Right cardiac atrium (tissue), 5 donors: ENCODE measurements at regions not wholly inside any gene's neighbourhood (a gene's known extent, or its start where the extent isn't known, plus 50 kb on each side); places are given as distances from the start of the nearest gene placed in this dataset.

Experiments used
- ATAC-seq, 2 donors: fragments of 200-7000 bp; cut with Tn5 transposase; one replicate each; pipeline versions ENCODE4 v1.8.0 to v1.9.1; 2020; ENCODE audit warnings: moderate library complexity in 2 of 2, mild to moderate bottlenecking in 1 of 2
- DNase-seq, 3 donors: peaks; one replicate each; pipeline ENCODE4 v3.0.0-alpha.2; 2020
- H3K27ac ChIP-seq: one replicate; pipeline ENCODE4 v1.5.1; 2013; ENCODE audit warnings: mild to moderate bottlenecking, low read length, control low read depth, moderate library complexity
- H3K27me3 ChIP-seq: one replicate; pipeline ENCODE4 v1.6.1; 2013; ENCODE audit not compliant: control insufficient read depth, insufficient read depth
- H3K4me1 ChIP-seq: one replicate; pipeline ENCODE4 v1.6.1; 2013; ENCODE audit warnings: low read length; ENCODE audit not compliant: control insufficient read depth, insufficient read depth
- H3K4me3 ChIP-seq: one replicate; pipeline ENCODE4 v1.5.1; 2013; ENCODE audit warnings: low read length, control low read depth
- H3K9me3 ChIP-seq: one replicate; pipeline ENCODE4 v1.6.1; 2013; ENCODE audit warnings: low read length; ENCODE audit not compliant: control insufficient read depth
- whole genome bisulfite sequencing: extraction: QIAGEN DNeasy Blood & Tissue Kit; methylation state at CpG from one replicate; pipeline ENCODE4 v1.1.7; 2013; 5-methylcytosine and 5-hydroxymethylcytosine counted together
- intact Hi-C, 4 donors: fragments of 100-400 bp; cut with DNase I; formaldehyde crosslinking; loops; one replicate each; pipeline versions ENCODE4 v1.11.0 to v1.14.0; 2022 to 2023
- donor health status: healthy with polysubstance abuse.
- donor health status: DM: no; HTN: yes; CAD: no.
- donor health status: DM: no; HTN: no; CAD: no.
- donor health status: DM: no; HTN: yes; CAD: no; lungs with severe emphysema.
- donor health status: DM: yes; HTN: yes; CAD: no.

DNA sequence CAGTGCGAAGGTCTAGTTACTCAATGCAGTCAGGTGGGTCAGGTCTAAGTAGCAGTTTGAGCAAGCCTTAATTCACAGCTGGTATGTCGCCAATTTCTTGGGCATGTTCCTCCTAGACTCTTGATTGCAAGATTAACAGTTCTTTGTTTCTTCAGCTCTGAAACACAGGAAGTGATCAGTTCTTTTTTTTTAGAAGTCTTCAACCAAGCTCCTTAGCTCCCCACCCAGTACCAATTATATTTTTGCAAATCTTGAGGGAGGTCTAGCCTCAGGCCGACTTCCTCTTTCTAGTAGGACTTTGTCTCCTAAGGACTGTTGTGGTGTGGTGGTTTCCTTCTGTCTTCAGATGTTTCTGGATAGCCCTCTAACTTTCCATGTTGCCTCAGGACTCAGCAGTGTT lies 2054.2 kb downstream of the MAT2B start:
- ATAC-seq (no peak), DNase-seq (no peak)
- H3K4me1 ChIP-seq = no peaks in the 10 kb centered on the region
- intact Hi-C loops = no loop called here
- no peak overlapping the region for H3K27ac ChIP-seq
- H3K27me3 ChIP-seq = no peaks in the 10 kb centered on the region
- WGBS = 85% methylated on average over 3 of the region's 3 CpGs
- H3K9me3 ChIP-seq = no peaks in the 10 kb centered on the region
- H3K4me3 ChIP-seq = no peak overlapping the region

DNA sequence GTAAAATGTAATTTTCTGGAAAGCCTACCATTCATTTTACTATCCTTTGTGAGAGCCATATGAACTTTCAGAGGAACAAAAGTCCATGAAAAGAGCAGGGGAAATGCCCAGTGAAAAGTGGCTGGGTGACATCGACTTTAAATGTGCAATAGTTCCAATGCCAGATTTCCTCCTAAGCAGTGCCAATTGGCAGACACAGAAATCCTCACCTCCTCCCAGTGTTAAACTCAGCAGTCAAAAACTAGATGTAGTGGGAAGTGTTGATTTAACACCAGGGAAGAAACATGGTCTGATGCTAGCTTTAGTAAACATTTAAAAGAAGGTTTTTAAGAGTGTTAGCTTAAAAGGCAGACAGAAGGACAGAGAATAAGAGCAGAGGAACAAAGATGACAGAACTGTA lies 2055.2 kb downstream of the MAT2B start:
- H3K27ac ChIP-seq = no peak overlapping the region
- H3K27me3 ChIP-seq = no peaks in the 10 kb centered on the region
- WGBS = 28% methylated on average over 1 of the region's 1 CpG
- H3K4me1 ChIP-seq = no peaks in the 10 kb centered on the region
- DNase-seq (no peak), ATAC-seq (no peak)
- H3K4me3 ChIP-seq = no peak overlapping the region
- no peaks in the 10 kb centered on the region for H3K9me3 ChIP-seq
- intact Hi-C loops = no loop called here

DNA sequence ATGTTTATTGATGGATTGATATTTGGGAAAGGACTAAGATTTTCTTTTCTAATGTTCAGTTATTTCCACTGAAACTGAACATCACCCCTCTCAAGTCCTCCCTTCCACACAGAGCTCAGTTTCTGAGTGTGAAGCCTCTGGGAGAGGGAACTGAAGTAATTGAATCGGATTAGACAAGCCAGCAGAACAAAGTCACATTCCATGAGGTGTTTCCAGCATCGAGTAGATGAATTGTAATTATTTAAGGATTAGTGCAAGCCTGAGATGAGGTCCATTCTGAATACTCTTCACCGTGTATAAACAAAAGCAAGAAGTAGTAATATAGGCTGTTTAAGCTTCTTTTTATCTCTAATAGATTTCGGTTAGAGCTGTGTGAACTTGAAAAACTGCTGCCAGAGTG lies 2060.5 kb downstream of the MAT2B start:
- Histone ChIP-seq H3K27me3 (no peaks in the 10 kb centered on the region), H3K9me3 (no peaks in the 10 kb centered on the region), H3K4me3 (no peak overlapping the region), H3K27ac (no peak overlapping the region), H3K4me1 (no peaks in the 10 kb centered on the region)
- no peak for ATAC-seq
- no peak for DNase-seq
- intact Hi-C loops = no loop called here
- WGBS = 48% methylated on average over 4 of the region's 4 CpGs

DNA sequence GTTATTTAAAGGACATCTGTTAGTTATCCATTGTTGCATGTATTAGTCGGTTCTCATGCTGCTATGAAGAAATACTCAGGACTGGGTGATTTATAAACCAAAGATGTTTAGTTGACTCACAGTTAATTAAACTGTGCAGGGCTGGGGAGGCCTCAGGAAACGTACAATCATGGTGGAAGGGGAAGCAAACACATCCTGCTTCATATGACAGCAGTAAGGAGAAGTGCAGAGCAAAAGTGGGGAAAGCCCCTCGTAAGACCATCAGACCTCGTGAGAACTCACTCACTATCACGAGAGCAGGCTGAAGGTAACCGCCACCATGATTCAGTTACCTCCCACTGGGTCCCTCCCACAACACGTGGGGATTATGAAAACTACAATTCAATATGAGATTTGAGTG lies 2064.1 kb downstream of the MAT2B start:
- Histone ChIP-seq H3K4me1 (peaks cover 2% of the 10 kb centered on the region), H3K27me3 (no peaks in the 10 kb centered on the region), H3K4me3 (no peak overlapping the region), H3K9me3 (no peaks in the 10 kb centered on the region), H3K27ac (no peak overlapping the region)
- ATAC-seq (no peak), DNase-seq (no peak)
- intact Hi-C loops = no loop called here
- 75% methylated on average over 7 of the region's 7 CpGs for WGBS

DNA sequence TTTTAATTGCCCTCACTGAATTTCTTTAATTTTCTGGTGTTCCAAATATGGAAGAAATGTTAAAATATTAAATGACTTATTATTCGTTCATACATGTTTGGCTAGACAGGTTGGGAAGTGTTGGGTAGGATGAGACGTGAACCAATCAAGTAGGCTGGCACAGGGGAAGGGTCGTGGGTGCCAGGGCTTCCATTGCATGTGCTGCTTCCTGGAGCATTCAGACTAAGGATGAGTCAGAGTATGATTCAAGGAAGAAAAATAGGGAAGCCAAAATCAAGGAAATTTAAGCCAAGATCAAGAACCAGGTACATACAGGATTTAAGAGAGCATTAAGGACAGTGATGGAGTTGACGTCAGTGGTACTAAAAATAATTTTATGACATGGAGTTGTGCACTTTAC lies 2068.0 kb downstream of the MAT2B start:
- Histone ChIP-seq H3K4me1 (peaks cover 2% of the 10 kb centered on the region), H3K27ac (no peak overlapping the region), H3K4me3 (no peak overlapping the region), H3K9me3 (no peaks in the 10 kb centered on the region), H3K27me3 (no peaks in the 10 kb centered on the region)
- 62% methylated on average over 4 of the region's 4 CpGs for WGBS
- no peak for ATAC-seq
- DNase-seq = no peak
- intact Hi-C loops = no loop called here

DNA sequence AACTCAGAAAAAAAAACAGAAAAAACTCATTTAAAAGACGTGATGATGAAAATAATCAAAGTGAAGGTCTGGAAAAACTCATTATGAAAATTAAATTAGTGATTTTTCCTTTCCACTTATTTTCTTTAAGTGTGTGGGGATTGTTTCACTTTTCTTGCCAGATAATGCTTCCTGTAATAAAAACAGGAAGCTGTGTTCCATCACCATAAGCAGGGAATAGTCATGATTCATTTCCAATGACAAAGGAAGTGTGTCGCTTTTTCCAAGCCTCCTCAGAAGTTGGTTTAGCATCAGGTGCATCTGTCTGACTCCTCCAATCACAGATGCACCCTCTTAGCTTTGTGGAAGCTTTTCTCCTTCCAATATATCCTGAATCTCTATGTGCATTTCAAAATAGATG lies 2068.7 kb downstream of the MAT2B start:
- ATAC-seq = no peak
- Histone ChIP-seq H3K4me3 (no peak overlapping the region), H3K27me3 (no peaks in the 10 kb centered on the region), H3K27ac (no peak overlapping the region), H3K9me3 (no peaks in the 10 kb centered on the region), H3K4me1 (peaks cover 2% of the 10 kb centered on the region)
- 50% methylated on average over 2 of the region's 2 CpGs for WGBS
- no peak for DNase-seq
- intact Hi-C loops = no loop called here

DNA sequence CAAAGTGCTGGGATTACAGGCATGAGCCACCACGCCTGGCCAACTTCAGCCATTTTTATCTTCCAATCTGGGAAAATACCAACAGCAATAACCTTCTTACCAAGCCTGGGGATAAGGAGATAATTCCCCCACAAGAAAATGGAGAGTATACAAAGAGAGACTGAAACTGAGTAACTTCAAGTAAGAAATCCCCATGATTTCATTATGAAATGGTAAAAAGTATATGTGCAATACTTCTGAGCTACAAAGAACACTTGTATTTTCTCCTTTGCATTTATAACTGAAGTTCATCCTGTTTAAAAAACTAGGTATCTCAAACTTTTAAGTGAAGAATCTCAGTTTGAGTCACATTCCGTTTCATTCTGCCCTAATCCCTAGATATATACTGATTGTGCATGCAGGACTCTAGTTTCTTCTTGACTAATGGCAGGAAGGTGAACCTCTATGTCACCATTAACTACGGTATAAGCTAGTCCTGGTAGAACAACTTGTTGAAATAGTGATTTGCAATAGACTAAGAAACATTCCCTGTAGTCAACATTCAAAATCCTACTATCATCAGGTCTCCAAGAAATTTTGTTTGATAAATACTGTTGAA lies 2071.4 kb downstream of the MAT2B start:
- WGBS = 84% methylated on average over 3 of the region's 3 CpGs
- H3K27ac ChIP-seq = no peak overlapping the region
- no peak for DNase-seq
- H3K9me3 ChIP-seq = no peaks in the 10 kb centered on the region
- no peaks in the 10 kb centered on the region for H3K27me3 ChIP-seq
- no peak overlapping the region for H3K4me3 ChIP-seq
- ATAC-seq = no peak
- intact Hi-C loops = no loop called here
- peaks cover 2% of the 10 kb centered on the region for H3K4me1 ChIP-seq

DNA sequence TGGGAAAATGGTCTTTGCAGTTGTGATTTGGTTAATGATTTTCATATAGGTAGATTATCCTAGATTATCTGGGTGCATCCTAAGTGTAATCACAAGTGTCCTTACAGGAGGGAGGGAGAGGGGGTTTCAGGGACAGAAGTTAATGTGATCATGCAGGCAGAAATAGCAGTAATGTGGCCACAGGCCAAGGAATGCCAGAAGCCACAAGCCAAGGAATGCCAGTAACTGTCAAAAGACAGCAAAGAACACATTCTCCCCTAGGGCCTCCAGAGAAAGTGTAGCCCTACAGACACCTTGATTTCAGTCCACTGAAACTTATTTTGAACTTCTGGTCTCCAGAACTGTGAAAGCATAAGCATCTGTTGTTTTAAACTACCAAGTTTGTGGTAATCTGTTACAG lies 2074.5 kb downstream of the MAT2B start:
- no peak for ATAC-seq
- Histone ChIP-seq H3K27ac (no peak overlapping the region), H3K9me3 (no peaks in the 10 kb centered on the region), H3K4me1 (no peaks in the 10 kb centered on the region), H3K27me3 (no peaks in the 10 kb centered on the region), H3K4me3 (no peak overlapping the region)
- no peak for DNase-seq
- intact Hi-C loops = no loop called here

DNA sequence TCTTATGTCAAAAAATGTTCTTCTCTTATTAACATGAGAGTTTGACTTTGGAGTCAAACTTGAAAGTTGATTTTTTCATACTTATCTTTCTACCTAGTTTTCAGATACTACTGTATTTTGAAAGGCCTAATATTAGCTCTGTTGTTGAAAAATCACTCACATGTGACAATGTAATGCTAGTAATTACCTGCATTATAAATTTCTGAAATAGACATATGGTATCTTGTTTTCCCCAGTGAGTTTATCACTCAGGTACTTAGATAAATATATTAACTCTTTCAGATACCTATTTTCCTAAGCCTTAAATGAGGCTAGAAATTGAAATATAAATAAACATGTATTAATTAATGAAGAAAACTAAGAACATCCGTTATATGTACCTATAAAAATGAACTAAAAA lies 2089.3 kb downstream of the MAT2B start:
- DNase-seq = no peak
- Histone ChIP-seq H3K27ac (no peak overlapping the region), H3K9me3 (no peaks in the 10 kb centered on the region), H3K4me3 (no peak overlapping the region), H3K4me1 (no peaks in the 10 kb centered on the region), H3K27me3 (no peaks in the 10 kb centered on the region)
- no peak for ATAC-seq
- intact Hi-C loops = no loop called here
- 79% methylated on average over 1 of the region's 1 CpG for WGBS

DNA sequence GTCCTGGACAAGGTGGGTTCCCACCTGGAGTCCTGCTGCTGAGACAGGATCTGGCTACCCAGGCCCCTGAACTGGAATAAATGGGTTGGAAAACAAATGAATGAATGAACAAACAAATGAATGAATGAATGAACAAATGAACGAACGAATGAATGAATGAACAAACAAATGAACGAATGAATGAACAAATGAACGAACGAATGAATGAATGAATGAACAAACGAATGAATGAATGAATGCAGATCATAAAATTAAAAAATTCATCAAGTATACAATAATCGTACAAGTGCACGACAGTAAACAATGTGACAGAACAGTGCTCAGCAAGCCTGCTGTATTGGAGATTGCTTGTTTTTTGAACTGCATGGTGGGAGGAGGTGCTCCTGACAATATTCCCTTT lies 2097.1 kb downstream of the MAT2B start:
- 70% methylated on average over 8 of the region's 8 CpGs for WGBS
- no peak for ATAC-seq
- H3K27ac ChIP-seq = no peak overlapping the region
- no peak for DNase-seq
- H3K27me3 ChIP-seq = no peaks in the 10 kb centered on the region
- H3K4me3 ChIP-seq = no peak overlapping the region
- no peaks in the 10 kb centered on the region for H3K4me1 ChIP-seq
- intact Hi-C loops = no loop called here
- no peaks in the 10 kb centered on the region for H3K9me3 ChIP-seq

DNA sequence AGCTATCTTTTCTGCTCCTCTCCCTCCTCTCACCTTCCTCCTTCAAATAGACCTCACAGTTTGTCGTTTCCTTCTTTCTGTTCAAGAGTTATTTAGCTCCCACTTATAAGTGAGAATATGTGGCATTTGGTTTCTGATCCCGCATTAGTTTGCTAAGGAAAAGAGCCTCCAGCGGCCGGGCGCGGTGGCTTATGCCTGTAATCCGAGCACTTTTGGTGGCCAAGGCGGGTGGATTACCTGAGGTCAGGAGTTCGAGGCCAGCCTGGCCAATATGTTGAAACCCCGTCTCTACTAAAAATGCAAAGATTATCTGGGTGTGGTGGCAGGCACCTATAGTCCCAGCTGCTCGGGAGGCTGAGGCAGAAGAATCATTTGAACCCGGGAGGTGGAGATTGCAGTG lies 2101.6 kb downstream of the MAT2B start:
- 95% methylated on average over 12 of the region's 12 CpGs for WGBS
- no peaks in the 10 kb centered on the region for H3K27me3 ChIP-seq
- no peaks in the 10 kb centered on the region for H3K4me1 ChIP-seq
- no peaks in the 10 kb centered on the region for H3K9me3 ChIP-seq
- DNase-seq = no peak
- intact Hi-C loops = no loop called here
- no peak overlapping the region for H3K4me3 ChIP-seq
- no peak overlapping the region for H3K27ac ChIP-seq
- no peak for ATAC-seq

DNA sequence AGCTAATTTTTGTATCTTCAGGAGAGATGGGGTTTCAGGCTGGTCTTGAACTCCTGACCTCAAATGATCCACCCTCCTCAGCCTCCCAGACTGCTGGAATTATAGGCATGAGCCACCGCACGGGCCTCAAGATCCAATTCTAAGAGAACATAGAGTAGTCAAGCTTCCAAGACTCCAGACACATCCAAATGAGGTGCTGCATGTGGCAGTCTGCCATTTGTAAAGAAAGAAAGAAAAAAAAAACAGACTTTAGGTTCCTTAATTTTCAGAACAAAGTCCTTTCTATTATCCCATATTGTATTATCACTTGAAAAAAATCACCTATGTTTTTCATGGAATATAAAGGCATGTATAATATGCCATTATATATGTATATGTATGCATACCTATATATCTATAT lies 2104.5 kb downstream of the MAT2B start:
- Histone ChIP-seq H3K9me3 (no peaks in the 10 kb centered on the region), H3K27me3 (no peaks in the 10 kb centered on the region), H3K27ac (no peak overlapping the region), H3K4me3 (no peak overlapping the region), H3K4me1 (no peaks in the 10 kb centered on the region)
- intact Hi-C loops = no loop called here
- ATAC-seq (no peak), DNase-seq (no peak)
- 46% methylated on average over 2 of the region's 2 CpGs for whole genome bisulfite sequencing
